ENCODE measurements at regions not wholly inside any gene's neighbourhood (a gene's known extent, or its start where the extent isn't known, plus 50 kb on each side); places are given as distances from the start of the nearest gene placed in this dataset.
"Not testable (repeated sequence)": the region's sequence is repeated elsewhere in the genome, so short reads cannot be mapped to it uniquely, and the experiment has no call there.

DNA sequence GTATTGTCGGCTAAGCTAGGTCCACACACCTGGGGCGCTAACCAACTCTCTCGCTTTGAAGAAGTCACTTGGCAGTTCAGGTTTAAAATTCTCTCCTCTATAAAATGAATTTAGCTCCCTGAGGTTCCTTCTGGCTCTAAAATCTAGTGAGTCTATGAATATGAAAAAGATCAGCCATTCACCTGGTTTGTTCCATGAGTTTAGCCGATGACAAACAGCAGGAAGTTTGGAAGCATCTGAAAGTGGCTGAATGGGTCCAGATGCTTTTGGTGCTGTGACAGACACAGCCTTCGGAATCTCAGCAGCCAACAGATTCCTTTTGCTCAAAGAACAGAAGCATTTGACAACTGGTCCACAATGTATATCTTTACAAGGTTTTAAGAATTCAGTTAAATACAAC lies 73.4 kb upstream of the FOXN3 start:
- no peak for DNase-seq (ENCODE audit: low read depth)

DNA sequence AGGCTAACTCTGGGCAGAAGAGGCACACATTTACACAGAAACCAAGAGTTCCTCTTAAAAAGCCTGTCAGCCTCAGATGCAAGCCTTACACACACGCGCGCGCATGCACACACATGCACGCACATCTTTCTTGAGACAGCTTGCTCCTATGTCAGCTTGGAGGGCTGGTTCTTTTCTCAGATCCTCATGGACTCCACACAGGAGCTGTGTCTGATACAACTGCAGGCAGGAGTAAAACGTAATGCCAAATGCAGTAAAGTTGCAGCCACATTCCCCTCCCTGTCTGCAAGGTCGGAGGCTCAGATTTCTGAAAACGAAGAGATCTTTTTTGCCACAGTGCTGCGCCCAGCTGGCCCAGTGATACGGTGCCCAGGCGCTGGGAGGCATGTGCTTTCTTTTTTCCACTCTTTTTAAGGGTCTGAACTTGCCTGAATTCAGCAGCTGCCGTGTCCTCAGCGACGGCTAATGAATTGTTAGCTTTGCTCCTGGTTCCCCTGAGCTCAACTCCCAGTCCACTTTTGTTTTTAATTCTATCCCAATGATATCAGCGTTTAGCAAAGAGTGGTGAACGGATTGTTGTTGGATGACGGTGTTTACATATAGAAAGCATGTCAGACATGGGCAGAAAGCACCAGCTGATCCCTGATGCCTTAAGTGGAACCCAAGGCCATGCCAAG lies 72.9 kb upstream of the FOXN3 start:
- DNase-seq (ENCODE audit: low read depth) = no peak

DNA sequence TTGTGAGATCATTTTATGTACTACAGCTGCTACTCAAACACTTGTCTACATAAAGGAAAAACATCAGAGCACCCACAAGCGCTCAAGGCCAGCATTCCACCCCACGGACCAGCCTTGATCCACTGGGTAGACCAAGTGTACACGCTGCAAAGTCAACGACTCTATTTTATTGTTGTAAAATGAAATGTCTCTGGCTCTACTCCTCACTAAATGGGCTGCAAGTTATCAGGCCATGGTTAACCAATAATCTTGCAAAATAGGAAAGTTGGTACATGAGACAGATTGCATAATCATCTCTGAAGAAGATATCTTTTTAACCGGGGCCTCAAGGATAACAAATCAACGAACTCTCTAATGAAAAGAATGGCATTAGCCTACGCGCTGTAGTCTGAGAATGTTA lies 69.9 kb upstream of the FOXN3 start:
- DNase-seq (ENCODE audit: low read depth) = no peak

DNA sequence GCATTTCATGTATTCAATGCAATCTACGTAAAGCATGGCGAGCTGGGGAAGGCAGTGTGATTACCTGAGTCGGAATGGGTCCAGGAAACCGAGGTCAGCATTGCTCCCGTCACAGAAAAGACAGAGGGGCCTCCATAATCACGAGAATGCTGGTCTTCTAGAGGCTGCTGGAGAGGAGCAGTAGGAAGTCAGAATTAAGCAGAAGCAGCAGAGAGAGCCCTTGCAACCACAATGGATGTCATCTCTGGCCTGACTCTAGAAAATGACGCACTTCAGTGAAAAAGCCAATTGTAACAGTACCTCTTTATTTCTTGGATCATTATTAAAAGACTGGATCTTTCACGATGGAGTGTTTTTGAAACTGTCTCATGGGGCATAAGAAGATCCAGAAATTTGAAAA lies 69.5 kb upstream of the FOXN3 start:
- DNase-seq (ENCODE audit: low read depth) = no peak

DNA sequence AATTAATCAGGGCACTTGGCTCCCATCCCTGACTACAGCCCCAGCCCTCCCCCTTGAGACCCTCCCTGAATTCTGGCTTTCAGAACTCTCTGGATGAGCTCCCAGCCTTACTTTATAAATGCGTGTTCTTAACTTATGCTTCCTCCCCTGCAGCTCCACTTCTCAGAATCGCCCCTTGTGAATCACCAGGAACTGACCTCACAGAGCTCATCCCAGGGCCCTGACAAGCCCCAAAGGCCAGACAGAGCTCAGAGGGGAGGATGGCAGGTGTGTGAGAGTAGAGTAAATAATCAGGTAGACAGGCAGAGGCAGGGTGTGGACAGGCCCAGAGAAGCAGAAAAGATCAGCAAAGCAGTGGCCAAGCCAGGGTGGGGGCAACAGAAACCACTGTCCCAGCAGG lies 68.2 kb upstream of the FOXN3 start:
- no peak for DNase-seq (ENCODE audit: low read depth)

DNA sequence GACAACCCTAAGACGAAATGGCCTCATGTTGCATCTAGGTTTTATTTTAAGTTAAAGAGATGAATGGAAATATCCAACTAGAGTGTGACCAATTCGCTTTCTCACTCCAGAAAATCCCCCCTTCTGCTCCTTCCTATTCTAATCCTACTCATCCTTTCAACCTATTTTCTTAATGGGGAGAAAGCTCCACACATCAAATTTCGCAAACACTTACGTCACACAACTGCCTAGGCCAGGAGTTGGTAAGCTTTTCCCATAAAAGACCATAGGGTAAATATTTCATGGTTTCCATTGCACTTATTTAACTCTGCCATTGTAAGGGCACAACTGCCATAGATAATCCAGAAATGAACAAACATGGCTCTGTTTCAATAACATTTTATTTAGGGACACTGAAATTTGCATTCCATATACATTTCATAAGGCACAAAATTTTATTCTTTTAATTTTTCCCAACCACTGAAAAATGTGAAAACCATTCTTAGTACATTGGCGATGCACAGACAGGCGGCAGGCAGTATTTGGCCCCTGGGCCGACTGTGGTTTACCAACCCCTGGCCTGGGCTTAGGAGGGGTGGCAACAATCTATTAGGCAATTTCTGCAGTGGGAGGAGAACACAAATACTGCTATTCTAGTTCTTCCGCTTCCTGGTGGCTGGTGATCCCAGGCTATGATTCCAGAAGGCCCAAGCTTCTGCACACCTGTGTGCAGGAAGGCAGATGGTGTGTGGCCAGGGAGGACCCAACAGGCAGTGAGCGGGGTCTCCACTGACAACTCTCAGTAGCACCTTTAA lies 67.2 kb upstream of the FOXN3 start:
- no peak for DNase-seq (ENCODE audit: low read depth)

DNA sequence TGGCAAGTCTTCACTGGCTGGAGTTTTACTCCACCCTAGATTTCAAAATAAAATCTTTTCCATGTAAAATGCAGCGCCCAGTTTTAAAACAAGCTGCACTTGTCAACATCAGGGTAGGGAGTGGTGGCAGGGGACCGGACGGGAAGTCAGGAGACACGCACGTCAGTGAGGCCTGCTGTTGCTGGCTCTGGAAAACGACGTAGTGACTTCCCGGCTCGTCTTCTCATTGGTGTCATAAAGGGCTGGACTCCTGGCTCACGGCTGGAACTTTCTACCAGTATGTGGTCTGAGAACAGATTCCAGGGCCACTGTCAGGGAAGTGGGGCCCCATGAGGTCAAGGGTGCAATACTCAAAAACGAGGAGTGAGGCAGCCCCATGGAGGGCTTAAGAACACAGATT lies 64.2 kb upstream of the FOXN3 start:
- DNase-seq (ENCODE audit: low read depth) = no peak

DNA sequence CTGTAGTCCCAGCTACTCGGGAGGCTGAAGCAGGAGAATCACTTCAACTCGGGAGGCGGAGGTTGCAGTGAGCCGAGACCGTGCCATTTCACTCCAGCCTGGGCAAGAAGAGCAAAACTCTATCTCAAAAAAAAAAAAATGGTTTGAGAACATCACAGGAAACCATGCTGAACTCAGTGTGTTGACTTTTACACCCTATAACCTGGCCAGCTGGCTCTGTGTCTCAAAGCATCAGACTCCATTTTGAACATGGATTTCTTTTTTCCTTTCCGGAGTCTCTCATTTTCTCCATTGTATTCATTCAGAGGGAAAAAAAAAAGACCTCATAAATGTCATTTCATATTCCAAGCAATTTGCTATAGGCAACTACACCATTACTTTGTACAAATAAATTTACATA lies 63.2 kb upstream of the FOXN3 start:
- DNase-seq (ENCODE audit: low read depth) = no peak

DNA sequence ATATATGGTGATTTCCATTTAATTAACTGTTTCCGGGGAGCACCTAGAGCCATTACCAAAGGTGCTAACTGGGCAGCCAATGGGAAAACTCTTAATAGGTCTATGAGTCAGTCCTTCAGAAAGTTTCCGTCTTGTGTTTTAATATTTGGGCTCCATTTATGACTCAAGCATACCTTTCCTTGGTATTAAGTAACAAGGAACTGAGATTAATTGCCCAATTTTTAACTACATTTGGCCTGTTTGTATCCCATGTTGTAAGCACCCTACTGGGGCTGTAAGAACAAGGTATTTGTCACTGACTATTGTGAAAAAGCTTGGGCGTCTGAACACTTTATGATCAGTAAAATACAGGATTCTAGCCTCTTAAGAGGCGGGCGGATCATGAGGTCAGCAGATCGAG lies 62.8 kb upstream of the FOXN3 start:
- no peak for DNase-seq (ENCODE audit: low read depth)

DNA sequence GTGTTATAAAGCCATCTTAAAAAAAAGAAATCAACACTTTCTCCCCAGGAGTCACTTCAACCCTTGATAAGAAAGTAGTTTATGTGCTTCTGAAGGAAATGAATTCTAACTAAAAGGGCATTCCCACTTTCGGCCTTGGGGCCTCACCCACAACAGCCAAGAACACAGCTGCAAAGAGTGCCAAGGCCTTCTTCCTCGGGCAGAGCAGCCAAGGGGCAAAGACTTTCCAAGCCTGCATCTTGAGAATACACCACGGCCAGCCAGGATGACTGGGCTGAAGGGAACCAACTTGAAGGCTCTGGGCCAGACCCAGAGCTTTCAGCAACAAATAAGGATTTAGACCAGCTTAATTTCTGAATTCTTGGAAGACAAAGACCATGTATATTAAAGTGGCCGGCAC lies 60.4 kb upstream of the FOXN3 start:
- DNase-seq (ENCODE audit: low read depth) = no peak

DNA sequence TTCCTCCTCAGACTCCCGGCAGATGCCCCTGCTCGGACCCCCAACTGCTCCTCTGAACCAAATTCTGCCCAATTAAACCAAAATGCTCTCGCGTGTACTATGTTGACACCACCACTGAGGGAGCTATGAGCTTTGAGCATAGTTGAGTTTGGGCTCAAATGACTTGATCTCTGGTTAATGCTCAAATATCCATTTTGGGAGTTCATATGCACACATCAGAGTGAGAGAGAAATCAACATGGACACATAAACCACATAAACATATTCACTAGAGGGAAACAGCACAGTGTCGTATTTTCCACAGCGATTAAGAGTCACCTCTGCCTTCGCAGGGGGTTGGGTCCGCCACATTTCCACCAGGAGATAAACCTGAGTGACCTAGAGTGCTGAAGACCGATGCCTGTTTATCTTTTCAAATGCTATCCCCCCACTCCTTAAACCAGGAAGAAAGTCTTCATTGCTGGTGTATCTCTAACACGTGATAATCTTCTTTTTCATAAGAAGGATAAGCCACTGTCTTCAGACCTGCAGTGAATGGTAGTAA lies 59.4 kb upstream of the FOXN3 start:
- DNase-seq (ENCODE audit: low read depth) = no peak

DNA sequence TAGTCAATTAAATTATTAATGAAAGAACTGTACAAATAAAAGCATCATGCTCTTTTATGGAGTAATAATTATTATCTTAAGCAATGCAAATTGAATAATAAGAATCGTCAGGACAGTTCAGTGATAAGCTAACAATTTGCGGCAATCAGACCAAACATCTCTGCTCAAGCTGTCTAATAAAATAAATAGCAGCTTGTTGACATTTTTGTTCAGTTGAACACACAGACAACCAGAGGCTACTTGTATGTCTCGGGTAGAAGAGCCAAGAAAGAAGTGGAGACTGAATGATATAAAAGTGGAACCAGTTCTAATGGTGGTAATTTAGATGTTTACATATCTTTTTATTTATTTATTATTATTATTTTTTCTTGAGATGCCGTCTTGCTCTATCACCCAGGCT lies 57.4 kb upstream of the FOXN3 start:
- no peak for DNase-seq (ENCODE audit: low read depth)

DNA sequence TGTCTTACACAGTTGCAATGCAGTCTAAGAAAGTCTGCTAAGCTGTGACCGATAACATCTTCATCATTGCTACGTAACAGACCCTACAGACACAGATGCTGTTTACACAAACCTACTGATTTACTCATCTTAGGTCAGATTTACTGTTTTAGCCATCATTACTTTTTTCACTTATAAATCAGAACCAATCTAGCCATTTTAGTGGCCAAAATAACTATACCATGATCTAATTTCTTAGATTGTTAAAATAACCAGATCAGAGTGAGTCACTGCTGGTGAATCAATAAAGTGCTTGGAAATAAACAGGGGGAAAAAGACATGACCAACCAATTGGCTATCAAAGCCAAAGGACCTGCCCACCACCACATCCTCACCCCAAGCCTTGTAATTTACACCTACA lies 57.0 kb upstream of the FOXN3 start:
- DNase-seq (ENCODE audit: low read depth) = no peak

DNA sequence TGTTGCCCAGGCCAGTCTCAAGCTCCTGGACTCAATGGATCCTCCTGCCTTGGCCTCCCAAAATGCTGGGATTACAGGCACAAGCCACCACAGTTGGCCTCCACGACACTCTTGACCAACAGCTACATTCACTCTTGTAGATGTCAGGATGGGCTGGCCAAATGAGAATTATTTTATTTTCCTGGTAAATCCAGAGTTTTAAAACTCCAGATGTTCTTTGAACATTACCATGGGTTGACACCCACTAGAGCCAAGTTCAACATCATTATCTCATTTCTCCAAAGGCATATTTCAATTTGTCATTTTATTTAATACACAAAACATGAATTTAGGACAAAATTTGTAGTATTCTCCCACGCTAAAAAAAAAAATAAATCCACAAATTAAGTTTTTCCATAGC lies 56.5 kb upstream of the FOXN3 start:
- DNase-seq (ENCODE audit: low read depth) = no peak

DNA sequence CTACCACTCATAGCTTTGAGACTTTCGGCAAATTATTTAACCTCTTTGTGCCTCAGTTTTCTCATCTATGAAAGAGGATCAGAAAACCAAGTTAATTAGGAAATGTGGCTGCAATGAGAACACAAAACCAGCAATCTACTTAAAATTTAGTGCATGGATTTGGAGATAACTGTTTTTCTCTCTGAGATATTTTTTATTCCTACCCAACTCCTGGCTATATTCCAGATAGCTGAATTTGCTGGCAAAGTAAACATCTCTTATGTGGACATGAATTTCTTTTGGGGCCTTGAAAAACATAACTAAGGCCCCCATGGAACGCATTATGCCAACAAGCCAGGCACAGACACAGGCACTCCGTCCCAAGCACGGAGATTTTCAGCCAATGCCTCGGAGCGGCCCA lies 53.4 kb upstream of the FOXN3 start:
- DNase-seq (ENCODE audit: low read depth) = no peak

DNA sequence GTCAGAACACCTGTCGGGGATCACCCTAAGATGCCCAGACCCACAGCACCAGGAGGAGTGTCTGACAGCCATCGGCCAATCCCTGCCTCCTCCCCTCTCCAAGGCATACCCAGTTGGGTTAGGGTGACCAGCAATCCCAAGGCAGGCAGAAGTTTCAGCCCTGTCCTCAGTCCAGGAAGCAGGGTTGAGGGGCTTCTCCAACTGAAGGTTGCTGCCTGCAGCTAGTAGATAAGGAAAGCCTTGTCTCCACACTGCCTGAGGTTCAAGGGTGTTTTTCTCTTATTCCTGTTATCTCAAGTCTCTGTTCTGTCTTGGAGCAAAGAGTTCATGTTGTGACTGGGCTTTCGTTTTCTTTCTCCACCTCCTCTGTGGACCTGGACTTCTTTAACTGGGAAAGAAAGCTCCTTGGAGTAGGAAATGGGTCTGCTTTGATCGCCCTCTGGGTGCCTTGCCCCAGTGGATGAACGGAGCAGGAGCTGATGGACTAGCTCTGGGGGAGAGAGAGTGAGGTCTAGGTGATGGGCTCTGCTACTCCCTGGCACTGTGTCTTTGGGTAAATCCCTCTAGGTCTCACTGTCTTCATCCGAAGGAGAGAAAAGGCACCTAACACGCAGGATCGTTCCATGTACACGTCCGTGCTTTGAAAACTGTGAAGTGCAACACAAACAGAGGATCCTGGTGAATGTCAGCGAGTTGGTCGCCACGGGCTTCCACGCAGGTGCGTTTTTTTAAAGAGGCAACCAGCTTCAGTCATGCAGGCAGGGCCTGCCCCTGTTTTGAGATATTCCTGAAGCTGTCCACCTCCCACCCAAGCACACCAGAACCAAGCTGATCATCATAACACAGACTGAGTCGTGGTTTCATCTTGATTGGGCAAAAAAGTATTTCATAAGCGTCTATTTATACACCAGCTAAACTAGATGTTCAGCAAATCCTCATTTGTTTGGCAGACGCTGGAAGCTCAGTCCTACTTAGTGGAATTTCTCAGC lies 52.5 kb upstream of the FOXN3 start:
- DNase-seq (ENCODE audit: low read depth) = no peak

DNA sequence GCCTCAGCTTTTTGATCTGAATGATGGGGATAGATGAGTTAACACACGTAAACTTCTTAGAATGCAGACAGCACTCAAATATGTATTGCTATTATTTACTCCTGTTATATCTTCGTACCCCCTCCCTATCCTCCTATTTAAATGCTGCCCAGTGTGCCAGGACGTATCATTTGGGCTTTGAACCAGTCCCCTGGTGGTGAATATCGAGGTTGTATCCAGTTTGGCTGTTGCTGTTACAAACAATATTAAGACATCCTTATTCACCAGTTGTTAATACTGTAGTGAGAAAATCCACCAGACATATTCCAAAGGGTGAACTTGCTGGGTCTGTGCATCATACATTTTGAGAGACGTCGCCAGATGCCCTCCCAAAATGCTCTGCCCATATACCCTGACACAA lies 51.5 kb upstream of the FOXN3 start:
- no peak for DNase-seq (ENCODE audit: low read depth)

DNA sequence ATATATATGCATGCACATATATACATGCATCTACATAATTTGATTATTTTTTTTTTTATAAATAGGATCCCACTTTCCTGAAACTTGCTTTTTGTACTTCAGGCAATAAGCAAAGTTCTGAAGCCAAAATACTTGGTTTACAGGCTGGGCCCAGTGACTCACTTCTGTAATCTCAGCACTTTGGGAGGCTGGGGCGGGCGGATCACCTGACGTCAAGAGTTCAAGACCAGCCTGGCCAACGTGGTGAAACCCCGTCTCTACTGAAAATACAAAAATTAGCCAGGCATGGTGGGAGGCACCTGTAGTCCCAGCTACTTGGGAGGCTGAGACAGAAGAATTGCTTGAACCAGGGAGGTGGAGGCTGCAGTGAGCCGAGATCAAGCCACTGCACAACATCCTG lies 51.0 kb upstream of the FOXN3 start:
- not testable (repeated sequence) for DNase-seq (ENCODE audit: low read depth)

DNA sequence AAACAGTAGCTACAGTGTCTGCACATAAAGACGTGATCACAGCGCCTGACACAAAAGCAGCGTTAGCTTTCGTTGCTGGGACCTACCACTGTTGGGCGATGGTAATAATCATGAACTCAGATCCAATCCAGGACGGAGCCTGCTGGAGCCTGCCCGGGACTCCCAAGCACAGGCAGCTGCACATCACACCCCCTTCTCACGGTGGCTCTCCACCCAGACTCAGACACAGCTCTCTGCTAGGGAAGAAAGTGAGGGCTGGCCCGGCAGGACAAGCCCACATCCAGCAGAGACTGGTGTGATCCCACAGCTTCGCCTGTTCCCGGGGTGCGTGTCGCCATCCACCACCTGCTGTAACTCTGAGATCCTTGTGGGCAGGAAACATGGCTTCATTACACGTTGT lies 49.9 kb upstream of the FOXN3 start:
- DNase-seq (ENCODE audit: low read depth) = no peak
